ENCODE measurements at regions not wholly inside any gene's neighbourhood (a gene's known extent, or its start where the extent isn't known, plus 50 kb on each side); places are given as distances from the start of the nearest gene placed in this dataset.
"Not testable (repeated sequence)": the region's sequence is repeated elsewhere in the genome, so short reads cannot be mapped to it uniquely, and the experiment has no call there.

GRCh38 chr4:138577826-138578225, 335.7 kb upstream of the SLC7A11 start:
- TF ChIP-seq CTCF (conservative IDR thresholded peaks at IDR 0.05; ENCODE audit: low read length): peak; percentile 28
- peak; percentile 8 for DNase-seq (ENCODE audit: low read depth)
- H3K4me3 ChIP-seq (ENCODE audit: low read length): not testable (repeated sequence)

GRCh38 chr4:138577145-138577544, 335.0 kb upstream of the SLC7A11 start:
- no peak for DNase-seq (ENCODE audit: low read depth)
- H3K4me3 ChIP-seq (ENCODE audit: low read length): no peak overlapping the region
- TF ChIP-seq CTCF (conservative IDR thresholded peaks at IDR 0.05; ENCODE audit: low read length): no peak

- H3K4me3 ChIP-seq (ENCODE audit: low read length): no peak overlapping the region
- peak; percentile 32 for DNase-seq (ENCODE audit: low read depth)
- TF ChIP-seq CTCF (conservative IDR thresholded peaks at IDR 0.05; ENCODE audit: low read length): peak; percentile 60
Measured at GRCh38 chr4:138576684-138577083, 334.5 kb upstream of the SLC7A11 start.

- DNase-seq (ENCODE audit: low read depth): no peak
- no peak overlapping the region for H3K4me3 ChIP-seq (ENCODE audit: low read length)
- TF ChIP-seq CTCF (conservative IDR thresholded peaks at IDR 0.05; ENCODE audit: low read length): no peak
Measured at GRCh38 chr4:138573246-138573645, 331.1 kb upstream of the SLC7A11 start.

- TF ChIP-seq CTCF (conservative IDR thresholded peaks at IDR 0.05; ENCODE audit: low read length): no peak
- no peak overlapping the region for H3K4me3 ChIP-seq (ENCODE audit: low read length)
- DNase-seq (ENCODE audit: low read depth): no peak
Measured at GRCh38 chr4:138572007-138572406, 329.9 kb upstream of the SLC7A11 start.

GRCh38 chr4:138567696-138568095, 325.5 kb upstream of the SLC7A11 start:
- DNase-seq (ENCODE audit: low read depth): peak; percentile 53
- no peak for TF ChIP-seq CTCF (conservative IDR thresholded peaks at IDR 0.05; ENCODE audit: low read length)
- no peak overlapping the region for H3K4me3 ChIP-seq (ENCODE audit: low read length)

- TF ChIP-seq CTCF (conservative IDR thresholded peaks at IDR 0.05; ENCODE audit: low read length): no peak
- DNase-seq (ENCODE audit: low read depth): peak; percentile 11
- no peak overlapping the region for H3K4me3 ChIP-seq (ENCODE audit: low read length)
Measured at GRCh38 chr4:138565576-138565975, 323.4 kb upstream of the SLC7A11 start.
